Liver (tissue), 3 donors: ENCODE measurements at regions not wholly inside any gene's neighbourhood (a gene's known extent, or its start where the extent isn't known, plus 50 kb on each side); places are given as distances from the start of the nearest gene placed in this dataset.

ENCODE experiments used
- CTCF ChIP-seq: fragments of 150-350 bp; IDR thresholded peaks from 2 replicates; pipeline ENCODE4 v1.5.1; 2017; ENCODE audit warnings: improper control_type of control experiment, low read depth, low read length; ENCODE audit not compliant: missing input control
- EGR1 ChIP-seq, 2 donors: IDR thresholded peaks; 2 replicates each; pipeline ENCODE4 v1.6.1; 2016 to 2018; ENCODE audit warnings: antibody characterized with exemption in 2 of 2, low read depth in 2 of 2
- FOXA1 ChIP-seq: IDR thresholded peaks from 2 replicates; pipeline ENCODE4 v1.6.1; 2016; ENCODE audit warnings: antibody characterized with exemption
- GABPA ChIP-seq, 2 donors: IDR thresholded peaks in 1 of 2; conservative IDR thresholded peaks in 1 of 2; 2 replicates each; pipeline ENCODE4 v1.6.1; 2016; ENCODE audit warnings: antibody characterized with exemption in 2 of 2, mild to moderate bottlenecking in 1 of 2, moderate library complexity in 1 of 2
- JUND ChIP-seq, 2 donors: IDR thresholded peaks; 2 replicates each; pipeline ENCODE4 v1.6.1; 2016; ENCODE audit warnings: antibody characterized with exemption in 2 of 2
- REST ChIP-seq: IDR thresholded peaks from 2 replicates; pipeline ENCODE4 v1.6.1; 2016; ENCODE audit warnings: antibody characterized with exemption, mild to moderate bottlenecking
- RXRA ChIP-seq, 2 donors: IDR thresholded peaks; 2 replicates each; pipeline ENCODE4 v1.6.1; 2017 to 2018; ENCODE audit warnings: antibody characterized with exemption in 2 of 2, mild to moderate bottlenecking in 1 of 2
- TAF1 ChIP-seq: conservative IDR thresholded peaks from 2 replicates; pipeline ENCODE4 v1.6.1; 2016; ENCODE audit warnings: antibody characterized with exemption, mild to moderate bottlenecking
- donor health status: healthy.
- donor health status: healthy.

- TF ChIP-seq CTCF (no peak), EGR1 (IDR thresholded peaks at IDR 0.05; ENCODE audit: low read depth in 2 of 2) (no peak), TAF1 (no peak), GABPA (IDR thresholded peaks at IDR 0.05 in 1 of 2, conservative IDR thresholded peaks at IDR 0.05 in 1 of 2) (no peak), REST (no peak), FOXA1 (no peak), RXRA (IDR thresholded peaks at IDR 0.05) (no peak), JUND (IDR thresholded peaks at IDR 0.05) (no peak)
Measured at GRCh38 chr6:1244278-1244677, 67.6 kb upstream of the FOXQ1 start.
